ENCODE measurements at regions not wholly inside any gene's neighbourhood (a gene's known extent, or its start where the extent isn't known, plus 50 kb on each side); places are given as distances from the start of the nearest gene placed in this dataset.
"Not testable (repeated sequence)": the region's sequence is repeated elsewhere in the genome, so short reads cannot be mapped to it uniquely, and the experiment has no call there.

- TF ChIP-seq CTCF (IDR thresholded peaks at IDR 0.05); EP300 (IDR thresholded peaks at IDR 0.05); POLR2AphosphoS5 (IDR thresholded peaks at IDR 0.05); POLR2A (IDR thresholded peaks at IDR 0.05; ENCODE audit: low read depth): not testable (repeated sequence)
These were observed 1480.8 kb downstream of the FOXD4L5 start for GRCh38 chr9:63804205-63804604.

All from esophagus muscularis mucosa (tissue), 4 donors.